ENCODE measurements at regions not wholly inside any gene's neighbourhood (a gene's known extent, or its start where the extent isn't known, plus 50 kb on each side); places are given as distances from the start of the nearest gene placed in this dataset.

GRCh38 chr21:35652872-35653271, 407.5 kb downstream of the SETD4 start:
- Histone ChIP-seq H3K27me3 (ENCODE audit: control insufficient read depth, insufficient read depth, low read length) (no peaks in the 10 kb centered on the region), H3K36me3 (ENCODE audit: control insufficient read depth, insufficient read depth, low read length) (no peaks in the 10 kb centered on the region), H3K4me3 (ENCODE audit: low read length) (no peak overlapping the region), H3K9ac (ENCODE audit: low read length) (no peak overlapping the region), H3K4me1 (ENCODE audit: control insufficient read depth, insufficient read depth, low read length) (no peaks in the 10 kb centered on the region), H3K9me3 (ENCODE audit: control insufficient read depth, low read length) (no peaks in the 10 kb centered on the region)

- H3K4me1 ChIP-seq (ENCODE audit: control insufficient read depth, insufficient read depth, low read length): no peaks in the 10 kb centered on the region
- H3K36me3 ChIP-seq (ENCODE audit: control insufficient read depth, insufficient read depth, low read length): no peaks in the 10 kb centered on the region
- no peaks in the 10 kb centered on the region for H3K9me3 ChIP-seq (ENCODE audit: control insufficient read depth, low read length)
- no peaks in the 10 kb centered on the region for H3K27me3 ChIP-seq (ENCODE audit: control insufficient read depth, insufficient read depth, low read length)
- H3K4me3 ChIP-seq (ENCODE audit: low read length): no peak overlapping the region
- H3K9ac ChIP-seq (ENCODE audit: low read length): no peak overlapping the region
Measured at GRCh38 chr21:35652196-35652595, 408.1 kb downstream of the SETD4 start.

- no peak overlapping the region for H3K4me3 ChIP-seq (ENCODE audit: low read length)
- H3K9ac ChIP-seq (ENCODE audit: low read length): no peak overlapping the region
- no peaks in the 10 kb centered on the region for H3K4me1 ChIP-seq (ENCODE audit: control insufficient read depth, insufficient read depth, low read length)
- no peaks in the 10 kb centered on the region for H3K9me3 ChIP-seq (ENCODE audit: control insufficient read depth, low read length)
- no peaks in the 10 kb centered on the region for H3K36me3 ChIP-seq (ENCODE audit: control insufficient read depth, insufficient read depth, low read length)
- no peaks in the 10 kb centered on the region for H3K27me3 ChIP-seq (ENCODE audit: control insufficient read depth, insufficient read depth, low read length)
Measured at GRCh38 chr21:35651196-35651595, 409.1 kb downstream of the SETD4 start.

GRCh38 chr21:35649186-35649585, 411.1 kb downstream of the SETD4 start:
- Histone ChIP-seq H3K36me3 (ENCODE audit: control insufficient read depth, insufficient read depth, low read length) (no peaks in the 10 kb centered on the region), H3K9ac (ENCODE audit: low read length) (no peak overlapping the region), H3K9me3 (ENCODE audit: control insufficient read depth, low read length) (no peaks in the 10 kb centered on the region), H3K4me1 (ENCODE audit: control insufficient read depth, insufficient read depth, low read length) (no peaks in the 10 kb centered on the region), H3K27me3 (ENCODE audit: control insufficient read depth, insufficient read depth, low read length) (no peaks in the 10 kb centered on the region), H3K4me3 (ENCODE audit: low read length) (no peak overlapping the region)

- H3K27me3 ChIP-seq (ENCODE audit: control insufficient read depth, insufficient read depth, low read length): no peaks in the 10 kb centered on the region
- H3K4me1 ChIP-seq (ENCODE audit: control insufficient read depth, insufficient read depth, low read length): no peaks in the 10 kb centered on the region
- no peaks in the 10 kb centered on the region for H3K36me3 ChIP-seq (ENCODE audit: control insufficient read depth, insufficient read depth, low read length)
- no peak overlapping the region for H3K4me3 ChIP-seq (ENCODE audit: low read length)
- no peak overlapping the region for H3K9ac ChIP-seq (ENCODE audit: low read length)
- no peaks in the 10 kb centered on the region for H3K9me3 ChIP-seq (ENCODE audit: control insufficient read depth, low read length)
Measured at GRCh38 chr21:35648512-35648911, 411.8 kb downstream of the SETD4 start.

GRCh38 chr21:35646606-35647005, 413.7 kb downstream of the SETD4 start:
- H3K9ac ChIP-seq (ENCODE audit: low read length): no peak overlapping the region
- H3K36me3 ChIP-seq (ENCODE audit: control insufficient read depth, insufficient read depth, low read length): no peaks in the 10 kb centered on the region
- H3K27me3 ChIP-seq (ENCODE audit: control insufficient read depth, insufficient read depth, low read length): no peaks in the 10 kb centered on the region
- no peaks in the 10 kb centered on the region for H3K4me1 ChIP-seq (ENCODE audit: control insufficient read depth, insufficient read depth, low read length)
- no peaks in the 10 kb centered on the region for H3K9me3 ChIP-seq (ENCODE audit: control insufficient read depth, low read length)
- H3K4me3 ChIP-seq (ENCODE audit: low read length): no peak overlapping the region

GRCh38 chr21:35645991-35646390, 414.3 kb downstream of the SETD4 start:
- no peaks in the 10 kb centered on the region for H3K9me3 ChIP-seq (ENCODE audit: control insufficient read depth, low read length)
- H3K27me3 ChIP-seq (ENCODE audit: control insufficient read depth, insufficient read depth, low read length): no peaks in the 10 kb centered on the region
- no peak overlapping the region for H3K9ac ChIP-seq (ENCODE audit: low read length)
- no peaks in the 10 kb centered on the region for H3K36me3 ChIP-seq (ENCODE audit: control insufficient read depth, insufficient read depth, low read length)
- H3K4me1 ChIP-seq (ENCODE audit: control insufficient read depth, insufficient read depth, low read length): no peaks in the 10 kb centered on the region
- H3K4me3 ChIP-seq (ENCODE audit: low read length): no peak overlapping the region

GRCh38 chr21:35644523-35644922, 415.8 kb downstream of the SETD4 start:
- Histone ChIP-seq H3K9me3 (ENCODE audit: control insufficient read depth, low read length) (no peaks in the 10 kb centered on the region), H3K4me1 (ENCODE audit: control insufficient read depth, insufficient read depth, low read length) (no peaks in the 10 kb centered on the region), H3K36me3 (ENCODE audit: control insufficient read depth, insufficient read depth, low read length) (no peaks in the 10 kb centered on the region), H3K4me3 (ENCODE audit: low read length) (no peak overlapping the region), H3K27me3 (ENCODE audit: control insufficient read depth, insufficient read depth, low read length) (no peaks in the 10 kb centered on the region), H3K9ac (ENCODE audit: low read length) (no peak overlapping the region)

- Histone ChIP-seq H3K36me3 (ENCODE audit: control insufficient read depth, insufficient read depth, low read length) (no peaks in the 10 kb centered on the region), H3K27me3 (ENCODE audit: control insufficient read depth, insufficient read depth, low read length) (no peaks in the 10 kb centered on the region), H3K4me3 (ENCODE audit: low read length) (no peak overlapping the region), H3K4me1 (ENCODE audit: control insufficient read depth, insufficient read depth, low read length) (no peaks in the 10 kb centered on the region), H3K9ac (ENCODE audit: low read length) (no peak overlapping the region), H3K9me3 (ENCODE audit: control insufficient read depth, low read length) (no peaks in the 10 kb centered on the region)
Measured at GRCh38 chr21:35643176-35643575, 417.1 kb downstream of the SETD4 start.

- Histone ChIP-seq H3K9me3 (ENCODE audit: control insufficient read depth, low read length) (no peaks in the 10 kb centered on the region), H3K36me3 (ENCODE audit: control insufficient read depth, insufficient read depth, low read length) (no peaks in the 10 kb centered on the region), H3K4me3 (ENCODE audit: low read length) (no peak overlapping the region), H3K4me1 (ENCODE audit: control insufficient read depth, insufficient read depth, low read length) (peaks cover 5% of the 10 kb centered on the region), H3K27me3 (ENCODE audit: control insufficient read depth, insufficient read depth, low read length) (no peaks in the 10 kb centered on the region), H3K9ac (ENCODE audit: low read length) (no peak overlapping the region)
Measured at GRCh38 chr21:35641271-35642016, 418.9 kb downstream of the SETD4 start.

- no peaks in the 10 kb centered on the region for H3K9me3 ChIP-seq (ENCODE audit: control insufficient read depth, low read length)
- H3K4me1 ChIP-seq (ENCODE audit: control insufficient read depth, insufficient read depth, low read length): peaks cover 5% of the 10 kb centered on the region
- H3K36me3 ChIP-seq (ENCODE audit: control insufficient read depth, insufficient read depth, low read length): no peaks in the 10 kb centered on the region
- no peak overlapping the region for H3K4me3 ChIP-seq (ENCODE audit: low read length)
- H3K27me3 ChIP-seq (ENCODE audit: control insufficient read depth, insufficient read depth, low read length): no peaks in the 10 kb centered on the region
- no peak overlapping the region for H3K9ac ChIP-seq (ENCODE audit: low read length)
Measured at GRCh38 chr21:35637431-35637830, 422.9 kb downstream of the SETD4 start.

- Histone ChIP-seq H3K27me3 (ENCODE audit: control insufficient read depth, insufficient read depth, low read length) (no peaks in the 10 kb centered on the region), H3K9me3 (ENCODE audit: control insufficient read depth, low read length) (no peaks in the 10 kb centered on the region), H3K4me3 (ENCODE audit: low read length) (no peak overlapping the region), H3K9ac (ENCODE audit: low read length) (no peak overlapping the region), H3K36me3 (ENCODE audit: control insufficient read depth, insufficient read depth, low read length) (no peaks in the 10 kb centered on the region), H3K4me1 (ENCODE audit: control insufficient read depth, insufficient read depth, low read length) (peaks cover 5% of the 10 kb centered on the region)
Measured at GRCh38 chr21:35635994-35636393, 424.3 kb downstream of the SETD4 start.

GRCh38 chr21:35635261-35635660, 425.1 kb downstream of the SETD4 start:
- H3K36me3 ChIP-seq (ENCODE audit: control insufficient read depth, insufficient read depth, low read length): no peaks in the 10 kb centered on the region
- peaks cover 5% of the 10 kb centered on the region for H3K4me1 ChIP-seq (ENCODE audit: control insufficient read depth, insufficient read depth, low read length)
- H3K9me3 ChIP-seq (ENCODE audit: control insufficient read depth, low read length): no peaks in the 10 kb centered on the region
- no peak overlapping the region for H3K9ac ChIP-seq (ENCODE audit: low read length)
- no peaks in the 10 kb centered on the region for H3K27me3 ChIP-seq (ENCODE audit: control insufficient read depth, insufficient read depth, low read length)
- no peak overlapping the region for H3K4me3 ChIP-seq (ENCODE audit: low read length)
